ENCODE measurements at regions not wholly inside any gene's neighbourhood (a gene's known extent, or its start where the extent isn't known, plus 50 kb on each side); places are given as distances from the start of the nearest gene placed in this dataset.

- no peaks in the 10 kb centered on the region for H3K36me3 ChIP-seq
- no peak overlapping the region for H3K4me3 ChIP-seq
- intact Hi-C loops (cut with DNase I; ENCODE audit: low total_unique reads): no loop called here
- DNase-seq (ENCODE audit: low spot score in 2 of 2): no peak
- no peak overlapping the region for H3K27ac ChIP-seq
- no peak for TF ChIP-seq CTCF (IDR thresholded peaks at IDR 0.05)
- no peak for TF ChIP-seq POLR2A (IDR thresholded peaks at IDR 0.05)
- TF ChIP-seq POLR2AphosphoS5 (IDR thresholded peaks at IDR 0.05): no peak
- H3K9me3 ChIP-seq: no peaks in the 10 kb centered on the region
- H3K27me3 ChIP-seq: no peaks in the 10 kb centered on the region
- no peaks in the 10 kb centered on the region for H3K4me1 ChIP-seq
Measured at GRCh38 chr15:97199393-97200051, 761.0 kb upstream of the ARRDC4 start.

GRCh38 chr15:97200161-97200560, 760.3 kb upstream of the ARRDC4 start:
- no peak overlapping the region for H3K27ac ChIP-seq
- TF ChIP-seq POLR2AphosphoS5 (IDR thresholded peaks at IDR 0.05): no peak
- no peak for TF ChIP-seq POLR2A (IDR thresholded peaks at IDR 0.05)
- no peak for TF ChIP-seq CTCF (IDR thresholded peaks at IDR 0.05)
- H3K9me3 ChIP-seq: no peaks in the 10 kb centered on the region
- no peak overlapping the region for H3K4me3 ChIP-seq
- no peaks in the 10 kb centered on the region for H3K36me3 ChIP-seq
- intact Hi-C loops (cut with DNase I; ENCODE audit: low total_unique reads): no loop called here
- no peaks in the 10 kb centered on the region for H3K4me1 ChIP-seq
- H3K27me3 ChIP-seq: no peaks in the 10 kb centered on the region
- no peak for DNase-seq (ENCODE audit: low spot score in 2 of 2)

- H3K9me3 ChIP-seq: no peaks in the 10 kb centered on the region
- intact Hi-C loops (cut with DNase I; ENCODE audit: low total_unique reads): no loop called here
- no peaks in the 10 kb centered on the region for H3K36me3 ChIP-seq
- no peaks in the 10 kb centered on the region for H3K27me3 ChIP-seq
- H3K4me1 ChIP-seq: no peaks in the 10 kb centered on the region
- H3K4me3 ChIP-seq: no peak overlapping the region
- DNase-seq (ENCODE audit: low spot score in 2 of 2): no peak
- TF ChIP-seq POLR2AphosphoS5 (IDR thresholded peaks at IDR 0.05): no peak
- TF ChIP-seq CTCF (IDR thresholded peaks at IDR 0.05): no peak
- H3K27ac ChIP-seq: no peak overlapping the region
Measured at GRCh38 chr15:97210277-97210676, 750.2 kb upstream of the ARRDC4 start.

GRCh38 chr15:97215629-97216028, 744.9 kb upstream of the ARRDC4 start:
- no peak overlapping the region for H3K27ac ChIP-seq
- no peak for DNase-seq (ENCODE audit: low spot score in 2 of 2)
- no peak overlapping the region for H3K4me3 ChIP-seq
- intact Hi-C loops (cut with DNase I; ENCODE audit: low total_unique reads): no loop called here
- H3K27me3 ChIP-seq: no peaks in the 10 kb centered on the region
- H3K36me3 ChIP-seq: no peaks in the 10 kb centered on the region
- no peak for TF ChIP-seq POLR2A (IDR thresholded peaks at IDR 0.05)
- no peak for TF ChIP-seq POLR2AphosphoS5 (IDR thresholded peaks at IDR 0.05)
- no peak for TF ChIP-seq CTCF (IDR thresholded peaks at IDR 0.05)
- no peaks in the 10 kb centered on the region for H3K4me1 ChIP-seq
- H3K9me3 ChIP-seq: no peaks in the 10 kb centered on the region

GRCh38 chr15:97224191-97224641, 736.3 kb upstream of the ARRDC4 start:
- DNase-seq (ENCODE audit: low spot score in 2 of 2): no peak
- Histone ChIP-seq H3K4me1 (no peaks in the 10 kb centered on the region), H3K36me3 (no peaks in the 10 kb centered on the region), H3K27me3 (no peaks in the 10 kb centered on the region), H3K9me3 (no peaks in the 10 kb centered on the region), H3K27ac (no peak overlapping the region), H3K4me3 (no peak overlapping the region)
- TF ChIP-seq CTCF (IDR thresholded peaks at IDR 0.05) (no peak), POLR2A (IDR thresholded peaks at IDR 0.05) (no peak), POLR2AphosphoS5 (IDR thresholded peaks at IDR 0.05) (no peak)
- intact Hi-C loops (cut with DNase I; ENCODE audit: low total_unique reads): no loop called here

Measured in breast epithelium (tissue), 4 donors.